ENCODE measurements at regions not wholly inside any gene's neighbourhood (a gene's known extent, or its start where the extent isn't known, plus 50 kb on each side); places are given as distances from the start of the nearest gene placed in this dataset.

DNA sequence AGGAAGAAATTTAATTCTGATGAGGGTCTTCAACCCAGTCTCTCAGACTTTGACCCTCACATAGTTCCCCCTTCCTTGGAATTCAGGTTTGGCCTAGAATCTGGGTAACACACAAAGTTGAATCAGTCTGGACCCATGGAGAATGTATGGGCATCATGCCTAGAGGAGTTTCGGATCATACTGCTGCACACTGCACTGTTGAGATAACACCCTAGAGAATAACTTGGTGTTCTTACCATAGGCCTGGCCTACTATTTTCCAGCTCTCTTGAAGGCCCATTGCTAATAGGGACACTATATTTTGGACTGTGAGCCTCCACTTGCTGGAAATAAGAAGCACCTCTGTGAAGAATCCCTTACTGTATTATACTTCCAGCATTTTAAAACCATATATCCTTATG lies 413.5 kb downstream of the PLK2 start:
- DNase-seq = no peak
- Histone ChIP-seq H3K27ac (ENCODE audit: low read depth, low read length) (no peak overlapping the region), H3K9me3 (ENCODE audit: control insufficient read depth, low read length) (peaks cover 6% of the 10 kb centered on the region), H3K27me3 (ENCODE audit: control insufficient read depth, insufficient read depth, low read length, poor library complexity, severe bottlenecking) (peaks cover 44% of the 10 kb centered on the region), H3K4me3 (ENCODE audit: low read length) (no peak overlapping the region), H3K9ac (ENCODE audit: extremely low read depth, low read length, poor library complexity, severe bottlenecking) (no peak overlapping the region), H3K4me1 (ENCODE audit: control insufficient read depth, insufficient read depth, low read length) (no peaks in the 10 kb centered on the region), H3K36me3 (ENCODE audit: control insufficient read depth, insufficient read depth, low read length) (no peaks in the 10 kb centered on the region)
- H3K36me3 Mint-ChIP-seq (ENCODE audit: low read depth) = no peaks in the 10 kb centered on the region
- H3K9me3 Mint-ChIP-seq = no peaks in the 10 kb centered on the region
- H3K27ac Mint-ChIP-seq = no peak overlapping the region
- WGBS, 2 experiments (ENCODE audit: insufficient coverage in 1 of 2, insufficient read length in 1 of 2) = 90 to 100% methylated on average over 1 of the region's 1 CpG
- peaks cover 52% of the 10 kb centered on the region for H3K27me3 Mint-ChIP-seq (ENCODE audit: insufficient read depth)
- H3K4me3 Mint-ChIP-seq = no peak overlapping the region
- TF ChIP-seq, protein P1, sequence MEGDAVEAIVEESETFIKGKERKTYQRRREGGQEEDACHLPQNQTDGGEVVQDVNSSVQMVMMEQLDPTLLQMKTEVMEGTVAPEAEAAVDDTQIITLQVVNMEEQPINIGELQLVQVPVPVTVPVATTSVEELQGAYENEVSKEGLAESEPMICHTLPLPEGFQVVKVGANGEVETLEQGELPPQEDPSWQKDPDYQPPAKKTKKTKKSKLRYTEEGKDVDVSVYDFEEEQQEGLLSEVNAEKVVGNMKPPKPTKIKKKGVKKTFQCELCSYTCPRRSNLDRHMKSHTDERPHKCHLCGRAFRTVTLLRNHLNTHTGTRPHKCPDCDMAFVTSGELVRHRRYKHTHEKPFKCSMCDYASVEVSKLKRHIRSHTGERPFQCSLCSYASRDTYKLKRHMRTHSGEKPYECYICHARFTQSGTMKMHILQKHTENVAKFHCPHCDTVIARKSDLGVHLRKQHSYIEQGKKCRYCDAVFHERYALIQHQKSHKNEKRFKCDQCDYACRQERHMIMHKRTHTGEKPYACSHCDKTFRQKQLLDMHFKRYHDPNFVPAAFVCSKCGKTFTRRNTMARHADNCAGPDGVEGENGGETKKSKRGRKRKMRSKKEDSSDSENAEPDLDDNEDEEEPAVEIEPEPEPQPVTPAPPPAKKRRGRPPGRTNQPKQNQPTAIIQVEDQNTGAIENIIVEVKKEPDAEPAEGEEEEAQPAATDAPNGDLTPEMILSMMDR (conservative IDR thresholded peaks at IDR 0.05) = no peak
- peaks cover 17% of the 10 kb centered on the region for H3K4me1 Mint-ChIP-seq

DNA sequence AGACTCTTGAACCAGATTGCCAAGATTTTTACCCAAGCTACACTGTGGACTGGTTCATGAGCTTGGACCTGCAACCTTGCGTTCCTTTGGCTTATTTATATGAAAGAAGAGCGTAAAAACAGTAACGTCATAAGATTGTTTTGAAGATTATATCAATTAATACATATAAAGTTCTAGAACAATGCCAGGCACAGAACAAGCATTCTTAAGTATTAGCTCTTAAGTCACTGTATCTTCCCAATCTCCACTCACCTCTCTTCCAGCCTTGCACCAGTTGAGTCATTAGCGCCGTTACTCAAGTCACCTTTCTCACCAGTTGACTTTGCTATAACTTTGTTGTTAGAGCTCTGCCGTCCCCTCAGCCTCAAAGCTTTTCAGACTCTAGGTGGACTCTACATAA lies 415.7 kb downstream of the PLK2 start:
- TF ChIP-seq, protein P1 (conservative IDR thresholded peaks at IDR 0.05) = no peak
- Histone ChIP-seq H3K36me3 (ENCODE audit: control insufficient read depth, insufficient read depth, low read length) (no peaks in the 10 kb centered on the region), H3K4me3 (ENCODE audit: low read length) (no peak overlapping the region), H3K27ac (ENCODE audit: low read depth, low read length) (no peak overlapping the region), H3K27me3 (ENCODE audit: control insufficient read depth, insufficient read depth, low read length, poor library complexity, severe bottlenecking) (peaks cover 27% of the 10 kb centered on the region), H3K9me3 (ENCODE audit: control insufficient read depth, low read length) (peaks cover 6% of the 10 kb centered on the region), H3K9ac (ENCODE audit: extremely low read depth, low read length, poor library complexity, severe bottlenecking) (no peak overlapping the region), H3K4me1 (ENCODE audit: control insufficient read depth, insufficient read depth, low read length) (no peaks in the 10 kb centered on the region)
- H3K4me1 Mint-ChIP-seq = peaks cover 17% of the 10 kb centered on the region
- no peak overlapping the region for H3K4me3 Mint-ChIP-seq
- no peak overlapping the region for H3K27ac Mint-ChIP-seq
- 88% methylated on average over 6 of the region's 6 CpGs; no CpG with 5 or more reads in 1 of the 2 experiments for WGBS, 2 experiments (ENCODE audit: insufficient coverage in 1 of 2, insufficient read length in 1 of 2)
- DNase-seq = no peak
- H3K36me3 Mint-ChIP-seq (ENCODE audit: low read depth) = no peaks in the 10 kb centered on the region
- peaks cover 35% of the 10 kb centered on the region for H3K27me3 Mint-ChIP-seq (ENCODE audit: insufficient read depth)
- no peaks in the 10 kb centered on the region for H3K9me3 Mint-ChIP-seq

DNA sequence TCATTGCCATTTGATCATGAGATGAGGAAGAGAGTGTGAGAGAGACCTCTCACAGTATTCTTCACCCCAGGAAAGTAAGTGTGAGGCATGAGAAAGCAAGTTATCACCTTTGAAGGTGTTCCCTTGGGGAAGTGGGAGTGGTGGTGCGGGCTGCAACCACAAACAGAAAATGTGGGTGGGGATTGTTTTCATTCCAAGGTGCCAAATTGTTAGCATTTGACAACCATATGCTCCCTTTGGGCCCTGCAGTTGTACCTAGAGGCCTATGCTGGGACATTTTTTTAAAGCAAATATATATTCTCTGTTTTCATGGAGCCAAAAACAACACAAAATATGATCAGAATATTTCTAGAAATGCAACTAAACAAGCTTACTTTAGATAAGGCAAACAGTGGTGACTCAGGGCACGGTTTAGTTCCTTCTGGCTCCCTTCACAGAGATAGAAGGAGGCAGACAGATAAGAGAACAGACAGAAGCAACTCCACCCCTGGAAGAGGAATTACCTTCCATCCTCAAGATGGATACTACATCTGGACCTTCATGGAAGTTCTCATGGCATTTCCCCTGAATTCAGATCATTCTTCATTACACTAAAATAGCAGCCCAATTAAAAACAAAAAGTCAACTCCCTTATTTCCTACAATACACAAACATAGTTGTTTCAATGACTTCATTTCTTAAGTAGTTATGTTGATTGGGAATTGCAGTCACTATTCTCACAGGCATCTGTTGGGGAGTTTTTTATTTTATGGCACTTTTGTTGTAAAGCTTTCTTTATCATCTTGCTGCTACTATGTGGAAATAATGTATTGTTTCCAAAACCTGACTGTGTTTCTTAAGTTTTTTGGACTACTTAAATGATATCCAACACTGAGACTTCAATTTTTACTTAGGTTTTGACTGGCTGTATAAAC lies 416.6 kb downstream of the PLK2 start:
- no peak overlapping the region for H3K4me3 ChIP-seq (ENCODE audit: low read length)
- no peak overlapping the region for H3K27ac ChIP-seq (ENCODE audit: low read depth, low read length)
- peak; percentile 59 for DNase-seq
- TF ChIP-seq, protein P1 (conservative IDR thresholded peaks at IDR 0.05) = no peak
- peaks cover 6% of the 10 kb centered on the region for H3K9me3 ChIP-seq (ENCODE audit: control insufficient read depth, low read length)
- H3K9me3 Mint-ChIP-seq = no peaks in the 10 kb centered on the region
- H3K4me1 ChIP-seq (ENCODE audit: control insufficient read depth, insufficient read depth, low read length) = no peaks in the 10 kb centered on the region
- H3K27ac Mint-ChIP-seq = peak overlapping the region; percentile 53
- H3K27me3 Mint-ChIP-seq (ENCODE audit: insufficient read depth) = peaks cover 26% of the 10 kb centered on the region
- H3K27me3 ChIP-seq (ENCODE audit: control insufficient read depth, insufficient read depth, low read length, poor library complexity, severe bottlenecking) = peaks cover 24% of the 10 kb centered on the region
- no peaks in the 10 kb centered on the region for H3K36me3 ChIP-seq (ENCODE audit: control insufficient read depth, insufficient read depth, low read length)
- no peak overlapping the region for H3K9ac ChIP-seq (ENCODE audit: extremely low read depth, low read length, poor library complexity, severe bottlenecking)
- H3K36me3 Mint-ChIP-seq (ENCODE audit: low read depth) = no peaks in the 10 kb centered on the region
- whole genome bisulfite sequencing, 2 experiments (ENCODE audit: insufficient coverage in 1 of 2, insufficient read length in 1 of 2) = 54 to 68% methylated on average over 2 of the region's 2 CpGs
- H3K4me1 Mint-ChIP-seq = peaks cover 11% of the 10 kb centered on the region
- no peak overlapping the region for H3K4me3 Mint-ChIP-seq

Data from endodermal cell (in vitro differentiated cells).